NOMO-1 treated with dmso at 0.1 percent for 144 hours (cell line): ENCODE measurements at regions not wholly inside any gene's neighbourhood (a gene's known extent, or its start where the extent isn't known, plus 50 kb on each side); places are given as distances from the start of the nearest gene placed in this dataset.
"Not testable (repeated sequence)": the region's sequence is repeated elsewhere in the genome, so short reads cannot be mapped to it uniquely, and the experiment has no call there.

Experiments
- DNase-seq: peaks from one replicate; lab custom pipeline; 2025; ENCODE audit not compliant: unreplicated experiment; lab: John Stamatoyannopoulos, UW

DNA sequence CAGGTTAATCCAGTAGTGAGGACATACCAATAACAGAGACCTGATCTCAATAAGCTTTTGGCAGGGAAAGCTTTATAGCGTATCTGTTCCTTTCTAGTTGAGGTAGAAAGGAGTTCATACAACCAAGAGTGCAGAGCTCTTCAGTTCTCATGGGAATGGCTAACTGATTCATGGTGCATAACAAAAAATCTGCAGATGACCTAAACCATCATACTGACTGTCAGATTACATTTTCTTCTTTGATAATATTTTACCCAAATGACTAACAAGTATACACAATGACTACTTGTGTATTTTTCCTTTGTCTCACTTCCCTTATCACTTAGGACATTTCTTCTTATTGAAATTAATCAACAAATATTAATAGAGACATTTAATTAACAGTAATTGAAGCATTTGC is 140.0 kb upstream of the SERTAD2 start:
- no peak for DNase-seq

DNA sequence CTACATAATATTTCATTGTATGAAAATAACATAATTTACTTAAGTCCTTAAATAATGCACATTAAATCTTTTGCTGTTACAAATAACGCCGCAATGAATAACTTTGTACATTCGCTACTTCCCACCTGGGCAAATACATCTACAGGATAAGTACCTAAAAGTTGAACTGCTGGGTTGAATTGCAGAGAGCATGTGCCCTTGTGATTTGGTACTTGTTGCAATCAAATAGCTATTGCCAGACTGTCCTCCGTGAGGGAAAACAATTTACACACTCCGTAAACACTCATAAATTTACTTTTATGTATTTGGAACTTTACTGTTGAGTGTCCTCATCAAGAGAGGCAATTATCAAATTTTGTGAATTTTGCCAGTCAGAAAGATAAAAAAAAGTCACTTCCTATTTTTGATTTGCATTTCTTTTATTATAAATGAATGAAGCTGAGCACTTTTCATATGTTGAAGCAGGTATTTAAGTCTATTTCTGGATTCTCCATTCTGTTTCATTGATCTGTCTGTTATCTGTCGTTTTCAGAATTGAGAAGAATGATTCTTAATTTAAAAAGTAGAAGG is 140.8 kb upstream of the SERTAD2 start:
- no peak for DNase-seq

DNA sequence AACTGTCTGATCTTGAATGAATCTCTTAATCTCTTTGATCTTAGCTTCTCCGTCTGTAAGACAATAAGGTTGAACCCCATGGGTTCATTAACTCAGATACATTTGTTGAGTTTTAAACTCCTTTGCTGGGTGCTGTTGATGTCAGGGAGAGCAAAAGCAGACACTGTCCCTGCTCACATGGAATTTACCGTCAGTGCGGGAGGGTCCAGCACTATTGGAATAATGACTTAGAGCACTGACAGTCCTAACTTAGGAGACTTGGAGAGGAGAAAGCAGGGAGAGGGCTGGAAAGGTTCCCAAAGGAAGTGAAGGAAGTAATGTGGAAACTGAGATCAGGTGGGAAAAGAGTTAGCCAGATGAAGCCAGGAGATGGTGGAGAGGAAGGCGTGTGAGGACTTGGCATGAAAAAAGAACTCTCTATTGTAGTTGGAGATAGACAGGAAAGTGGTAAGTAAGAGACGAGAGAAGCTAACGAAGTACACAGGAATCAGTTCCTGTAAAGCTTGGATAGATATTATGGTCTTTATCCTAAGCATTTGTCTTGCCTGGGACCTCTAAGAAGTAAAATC is 141.4 kb upstream of the SERTAD2 start:
- no peak for DNase-seq

DNA sequence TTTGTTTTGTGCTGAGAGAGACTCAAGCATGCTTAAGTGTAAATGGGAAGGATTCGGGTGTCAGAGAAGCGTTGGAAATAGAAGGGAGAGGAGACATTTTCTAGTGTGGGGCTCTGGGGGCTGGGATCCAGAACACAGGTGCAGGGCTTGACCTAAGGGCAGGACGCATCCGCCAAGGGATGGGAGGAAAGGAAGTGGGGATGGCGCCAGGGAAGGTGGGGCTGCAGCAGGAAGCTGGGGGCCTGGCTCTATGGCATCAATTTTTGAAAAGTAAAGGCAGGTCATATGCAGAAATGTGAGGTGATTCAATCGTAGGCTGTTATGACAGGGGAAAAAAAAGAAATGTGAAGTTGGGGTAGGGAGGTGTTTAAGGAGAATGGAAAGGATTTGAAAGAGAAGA is 143.2 kb upstream of the SERTAD2 start:
- DNase-seq: no peak

DNA sequence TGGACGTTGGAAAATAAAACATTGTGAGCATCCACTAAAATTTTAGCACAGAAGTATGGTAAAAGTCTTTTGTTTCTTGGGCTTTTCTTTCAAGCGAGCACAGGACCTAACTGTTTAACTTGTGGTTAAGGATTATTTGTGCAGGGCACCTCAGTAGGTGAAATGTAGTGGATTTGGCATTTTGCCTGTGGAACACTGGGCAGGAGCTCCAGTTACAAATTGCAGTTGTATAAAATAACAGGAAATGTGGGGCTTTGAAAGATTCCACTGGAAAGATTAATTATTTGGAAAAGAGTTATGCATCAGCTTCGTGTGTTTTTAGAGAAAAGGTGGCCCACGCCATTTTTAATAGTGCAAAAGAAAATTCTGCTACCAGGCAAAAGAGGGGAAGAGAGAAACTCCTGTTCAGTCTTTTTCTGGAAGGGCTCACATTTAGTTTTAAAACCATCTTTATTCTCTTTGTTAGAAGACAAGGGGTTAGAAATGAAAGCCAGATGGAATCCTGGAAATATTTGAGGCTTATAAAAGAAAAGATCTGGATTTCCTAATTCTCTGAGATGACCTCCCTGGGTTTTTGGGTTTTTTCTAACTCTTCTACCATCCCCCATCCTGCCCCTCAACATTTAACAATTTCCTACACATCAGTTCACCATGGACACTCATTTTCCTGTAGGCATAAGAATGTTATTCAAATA is 144.3 kb upstream of the SERTAD2 start:
- no peak for DNase-seq

DNA sequence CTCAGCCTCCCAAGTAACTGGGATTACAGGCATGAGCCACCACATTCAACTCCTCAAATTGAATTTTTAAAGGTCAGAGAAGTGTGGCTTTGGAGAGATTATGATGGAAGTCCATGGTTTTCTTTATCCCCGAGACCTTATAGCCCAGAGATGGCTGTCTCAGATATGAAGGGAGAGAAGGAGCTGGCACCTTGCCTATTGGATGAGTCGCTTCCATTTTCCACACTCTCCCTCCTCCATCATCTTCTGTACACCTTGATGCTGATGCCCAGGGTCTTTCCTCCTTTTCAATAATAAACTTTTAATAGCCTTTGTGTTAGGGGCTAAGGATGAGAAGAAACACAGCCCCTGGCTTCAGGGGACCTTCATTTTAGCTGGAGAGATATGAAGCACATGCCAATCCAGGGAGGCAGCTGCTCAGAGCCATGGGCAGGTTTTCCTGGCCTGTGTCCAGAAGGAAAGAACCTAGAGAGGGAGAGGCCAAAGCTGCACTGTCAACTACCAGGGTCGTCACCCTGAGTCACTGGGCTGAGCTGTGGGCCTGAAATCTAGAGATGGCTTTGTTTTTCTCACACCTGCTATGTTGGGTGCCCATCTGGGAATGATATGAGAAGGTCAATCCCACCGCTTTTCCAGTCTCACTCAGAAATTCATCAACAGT is 146.0 kb upstream of the SERTAD2 start:
- DNase-seq: no peak

DNA sequence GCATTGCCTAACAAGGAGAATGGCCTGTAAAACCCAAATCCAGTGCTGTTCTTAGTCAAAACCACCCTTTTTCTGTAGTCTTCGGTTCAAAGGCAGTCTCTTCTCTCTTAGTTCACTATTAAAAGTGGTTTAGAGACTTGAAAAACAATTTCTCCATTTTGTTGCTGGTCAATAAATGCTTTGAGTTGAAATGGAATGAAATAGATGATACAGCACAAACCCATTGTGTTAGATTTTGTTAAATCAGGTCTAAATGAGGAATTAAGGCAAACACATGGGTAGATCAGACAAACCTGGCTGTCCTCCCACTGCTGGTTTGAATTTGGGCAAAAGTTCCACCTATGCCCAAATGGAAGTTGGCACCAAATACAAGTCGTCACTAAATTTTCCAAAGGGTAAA is 150.1 kb upstream of the SERTAD2 start:
- DNase-seq: no peak

DNA sequence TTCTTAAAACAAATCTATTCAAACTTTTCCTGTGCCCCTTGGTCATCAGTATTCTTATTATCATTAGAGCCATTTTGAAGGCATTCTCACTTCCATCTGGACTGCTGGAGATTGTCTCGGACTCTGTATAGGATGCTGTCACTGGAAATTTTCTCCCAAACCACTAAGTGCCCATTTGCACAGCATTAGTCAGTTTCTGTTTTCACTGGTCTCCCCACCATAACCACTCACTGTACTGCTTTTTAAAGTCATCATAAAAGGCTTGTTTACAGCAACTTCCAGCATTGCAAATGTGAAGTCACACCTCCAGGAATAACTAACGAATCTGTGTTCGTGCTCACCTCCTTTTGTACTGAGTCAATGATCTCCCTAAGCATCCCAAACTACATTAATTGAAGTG is 150.9 kb upstream of the SERTAD2 start:
- no peak for DNase-seq

DNA sequence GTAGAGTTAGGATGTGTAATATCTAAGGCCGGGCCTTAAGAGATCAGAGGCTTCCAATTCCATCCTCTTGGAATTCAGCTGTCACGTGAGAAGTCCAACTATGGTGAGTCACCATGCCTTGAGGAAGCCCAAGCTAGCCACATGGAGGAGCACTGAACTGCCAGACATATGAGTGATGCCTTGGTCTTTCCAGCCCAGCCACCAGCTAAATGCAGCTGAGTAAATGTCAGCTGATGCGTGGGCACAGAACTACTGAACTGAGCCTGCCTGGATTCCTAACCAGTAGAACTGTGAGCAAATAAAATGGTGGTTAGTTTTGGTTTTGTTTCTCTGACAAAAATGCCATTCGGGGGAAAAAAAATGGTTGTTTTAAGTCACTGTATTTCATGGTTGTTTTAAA is 153.7 kb upstream of the SERTAD2 start:
- no peak for DNase-seq

DNA sequence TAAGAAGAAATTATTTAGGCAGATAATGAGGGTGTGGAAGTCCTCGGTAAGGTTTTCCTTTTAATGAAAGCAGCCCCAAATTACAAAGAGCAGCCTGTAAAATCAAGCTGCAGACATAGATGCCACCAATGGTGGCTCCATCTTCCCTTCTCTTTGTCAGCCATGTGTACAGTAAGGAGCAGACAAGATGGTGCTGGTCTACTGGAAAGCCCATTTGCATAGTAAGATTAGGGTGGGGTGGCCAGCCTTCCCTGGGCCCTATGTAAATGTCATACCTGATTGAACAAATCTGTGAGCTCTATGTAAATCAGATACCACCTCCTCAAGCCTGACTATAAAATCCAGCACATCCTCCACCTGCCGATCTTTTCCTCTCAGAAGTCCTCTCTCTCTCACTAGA is 154.4 kb upstream of the SERTAD2 start:
- DNase-seq: no peak

DNA sequence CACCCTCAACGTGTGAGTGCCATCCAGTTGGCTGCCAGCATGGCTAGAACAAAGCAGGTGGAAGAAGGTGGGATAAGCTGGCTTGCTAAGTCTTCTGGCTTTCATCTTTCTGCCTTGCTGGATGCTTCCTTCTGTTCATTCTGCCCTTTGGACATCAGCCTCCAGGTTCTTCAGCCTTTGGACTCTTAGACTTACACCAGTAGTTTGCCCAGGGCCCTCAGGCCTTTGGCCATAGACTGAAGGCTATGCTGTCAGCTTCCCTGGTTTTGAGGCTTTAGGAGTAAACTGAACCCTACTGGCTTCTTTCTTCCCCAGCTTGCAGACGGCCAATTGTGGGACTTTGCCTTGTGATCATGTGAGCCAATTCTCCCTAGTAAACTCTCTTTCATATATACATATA is 155.0 kb upstream of the SERTAD2 start:
- no peak for DNase-seq

DNA sequence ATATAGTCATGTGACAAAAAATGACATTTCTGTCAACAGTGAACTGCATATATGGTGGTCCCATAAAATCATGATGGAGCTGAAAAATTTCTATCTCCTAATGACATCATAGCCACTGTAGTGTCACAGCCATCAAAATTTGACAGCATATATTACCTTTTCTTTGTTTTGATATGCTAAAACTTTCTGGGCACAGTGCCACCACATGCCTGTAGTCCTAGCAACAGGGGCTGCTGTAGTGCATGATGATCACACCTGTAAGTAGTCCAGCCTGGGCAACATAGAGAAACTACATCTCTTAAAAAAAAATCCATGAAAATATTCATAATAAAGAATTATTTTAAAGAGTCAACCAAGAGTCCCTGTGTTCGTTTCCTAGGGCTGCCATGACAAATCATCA is 155.5 kb upstream of the SERTAD2 start:
- no peak for DNase-seq

DNA sequence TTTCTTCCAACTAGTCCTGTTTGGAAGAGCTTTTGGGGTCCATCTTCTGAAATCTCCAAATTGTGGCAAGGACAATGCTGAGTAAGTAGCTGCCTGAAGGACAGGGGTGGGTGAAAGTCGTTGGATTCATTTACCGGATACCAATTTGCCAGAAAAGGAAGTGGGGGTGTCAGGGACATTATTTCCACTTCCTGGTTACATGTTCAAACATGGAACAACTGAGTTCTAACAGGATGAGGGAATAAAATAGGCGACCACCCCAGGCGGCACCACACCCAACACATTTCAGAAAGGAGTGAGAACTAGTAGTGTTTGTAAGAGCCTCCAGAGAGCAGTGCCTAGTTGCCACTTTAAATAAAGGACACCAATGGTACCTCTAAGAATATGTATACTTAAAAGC is 158.6 kb upstream of the SERTAD2 start:
- DNase-seq: no peak

DNA sequence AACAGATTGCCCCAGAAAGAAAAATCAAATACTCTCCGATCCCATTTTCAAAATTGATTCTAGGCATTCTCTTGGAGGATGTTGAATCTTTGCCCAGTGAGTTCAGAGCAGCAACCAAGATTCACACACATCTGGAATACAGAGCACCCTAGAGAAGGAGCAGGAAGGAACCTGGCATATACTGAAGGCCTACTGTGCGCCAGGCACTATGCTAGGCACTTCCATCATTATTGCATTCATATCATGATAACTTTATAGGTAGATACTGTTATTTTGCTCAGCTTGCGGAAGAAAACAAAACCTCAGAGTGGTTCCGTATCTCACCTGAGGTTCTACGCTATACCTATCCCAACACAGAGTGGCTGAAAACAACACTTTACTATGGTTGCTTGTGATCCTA is 160.3 kb upstream of the SERTAD2 start:
- no peak for DNase-seq

DNA sequence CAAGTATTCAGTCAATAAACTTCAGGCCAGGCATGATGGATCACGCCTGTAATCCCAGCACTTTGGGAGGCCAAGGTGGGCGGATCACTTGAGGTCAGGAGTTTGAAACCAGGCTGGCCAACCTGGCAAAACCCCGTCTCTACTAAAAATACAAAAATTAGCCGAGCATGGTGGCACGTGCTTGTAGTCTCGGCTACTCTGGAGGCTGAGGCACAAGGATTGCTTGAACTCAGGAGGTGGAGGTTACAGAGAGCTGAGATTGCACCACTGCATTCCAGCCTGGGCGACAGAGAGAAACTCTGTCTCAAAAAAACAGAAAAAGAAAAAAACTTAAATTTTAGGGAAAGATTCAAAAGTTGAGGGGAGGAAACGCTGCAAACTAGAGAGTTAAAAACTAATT is 162.8 kb upstream of the SERTAD2 start:
- DNase-seq: not testable (repeated sequence)

DNA sequence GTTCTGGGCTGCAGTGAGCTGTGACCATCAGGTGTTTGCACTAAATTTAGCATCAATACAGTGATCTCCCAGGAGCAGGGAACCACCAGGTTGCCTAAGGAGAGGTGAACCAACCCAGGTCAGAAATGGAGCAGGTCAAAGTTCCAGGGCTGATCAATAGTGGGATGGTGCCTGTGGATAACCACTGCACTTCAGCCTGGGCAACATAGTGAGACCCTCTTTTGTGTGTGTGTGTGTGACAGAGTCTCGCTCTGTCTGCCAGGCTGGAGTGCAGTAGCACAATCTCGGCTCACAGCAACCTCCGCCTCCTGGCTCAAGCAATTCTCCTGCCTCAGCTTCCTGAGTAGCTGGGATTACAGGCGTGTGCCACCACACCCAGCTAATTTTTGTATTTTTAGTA is 163.7 kb upstream of the SERTAD2 start:
- DNase-seq: no peak

DNA sequence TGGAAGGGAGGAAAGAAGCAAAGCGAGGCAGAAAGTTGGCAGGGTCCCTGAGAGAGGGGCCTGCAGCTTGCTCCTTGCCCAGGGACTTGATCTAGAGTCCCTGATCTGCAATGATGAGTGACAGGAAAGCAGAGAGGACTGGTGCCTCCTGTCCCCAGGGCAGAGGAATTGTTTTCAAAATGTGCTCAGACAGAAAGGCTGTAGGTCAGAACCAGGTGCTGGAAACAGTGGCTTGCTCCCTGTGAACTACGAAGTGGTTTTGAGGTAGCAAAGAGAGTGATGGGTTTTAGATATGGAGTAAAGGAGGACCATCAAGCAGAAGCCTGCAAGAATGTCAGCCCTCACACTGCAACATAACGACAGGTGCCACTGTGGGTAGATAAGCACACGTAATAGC is 164.9 kb upstream of the SERTAD2 start:
- DNase-seq: no peak

DNA sequence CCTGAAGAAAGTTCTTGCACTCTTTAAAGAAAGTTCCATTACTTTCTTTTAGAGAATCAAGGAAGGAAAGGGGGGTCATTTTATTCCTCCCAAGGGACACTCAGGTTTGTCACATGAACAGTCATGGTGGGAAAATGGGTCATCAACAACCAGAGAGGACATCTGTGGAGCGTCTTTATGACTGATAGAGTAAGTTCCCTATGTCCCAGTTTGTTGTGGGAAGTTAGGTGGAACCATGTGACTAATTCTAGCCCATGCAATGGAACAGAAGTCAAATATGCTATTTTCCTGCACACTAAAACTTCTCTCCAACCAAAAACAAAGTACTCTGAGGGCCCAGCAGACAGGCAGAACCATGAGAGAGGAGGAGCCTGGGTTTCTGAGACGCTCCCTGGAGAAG is 165.6 kb upstream of the SERTAD2 start:
- DNase-seq: no peak

DNA sequence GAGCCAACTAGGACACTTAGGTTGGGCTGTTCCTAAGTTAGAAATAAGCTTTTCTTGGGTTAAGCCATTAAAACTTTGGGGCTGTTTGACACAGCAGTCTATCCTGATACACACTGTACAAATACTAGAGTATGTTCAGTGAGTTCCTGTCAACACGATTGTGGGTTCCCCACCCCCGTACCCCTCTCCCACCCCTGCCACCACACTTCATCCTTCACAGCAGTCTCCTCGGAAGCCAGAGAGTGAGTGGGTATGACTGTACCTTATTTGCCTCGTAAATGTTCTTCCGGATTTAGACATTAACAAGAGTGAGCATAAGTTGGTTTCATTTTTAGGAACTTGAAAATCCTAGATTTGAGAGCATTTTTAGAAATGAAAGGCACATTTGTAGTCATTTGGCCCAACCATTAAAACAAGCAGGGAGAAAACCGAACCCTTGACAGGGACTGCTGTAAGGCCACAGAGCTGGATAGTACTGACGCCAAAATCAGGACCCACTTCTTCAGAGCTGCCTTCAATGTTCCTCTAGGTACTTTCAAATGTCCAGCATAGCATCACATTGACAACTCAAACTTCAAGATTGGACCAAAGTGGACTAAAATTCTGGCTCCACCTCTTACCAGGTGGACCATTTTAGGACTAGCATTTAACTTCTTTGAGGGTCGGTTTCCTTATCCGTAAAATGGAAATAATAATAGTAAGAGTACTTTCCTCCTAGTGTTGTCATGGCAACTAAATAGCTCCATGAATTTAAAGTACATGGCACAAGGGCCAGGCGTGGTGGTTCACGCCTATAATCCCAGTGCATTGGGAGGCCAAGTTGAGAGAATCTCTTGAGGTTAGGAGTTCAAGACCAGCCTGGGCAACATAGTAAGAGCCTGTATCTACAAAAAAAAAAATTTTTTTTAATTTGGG is 166.3 kb upstream of the SERTAD2 start:
- no peak for DNase-seq

DNA sequence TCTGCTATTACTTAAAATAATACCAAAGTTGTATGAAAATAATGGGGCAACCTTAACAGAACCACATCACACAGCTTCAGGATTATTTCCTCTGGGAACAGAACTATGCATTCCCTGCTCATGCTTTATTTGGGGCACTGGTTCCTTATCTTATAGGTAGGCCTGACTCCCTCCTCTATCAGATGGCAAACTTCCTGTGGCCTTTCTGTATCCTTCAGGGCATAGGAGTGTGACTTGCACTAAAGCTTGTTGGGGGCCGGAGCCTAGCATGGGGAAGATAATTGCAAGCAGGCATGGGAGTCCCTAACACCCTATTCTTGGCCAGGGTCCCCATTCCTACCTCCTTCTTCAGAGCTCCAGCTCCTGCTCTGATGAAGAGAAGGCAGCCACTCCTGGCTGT is 167.2 kb upstream of the SERTAD2 start:
- no peak for DNase-seq

DNA sequence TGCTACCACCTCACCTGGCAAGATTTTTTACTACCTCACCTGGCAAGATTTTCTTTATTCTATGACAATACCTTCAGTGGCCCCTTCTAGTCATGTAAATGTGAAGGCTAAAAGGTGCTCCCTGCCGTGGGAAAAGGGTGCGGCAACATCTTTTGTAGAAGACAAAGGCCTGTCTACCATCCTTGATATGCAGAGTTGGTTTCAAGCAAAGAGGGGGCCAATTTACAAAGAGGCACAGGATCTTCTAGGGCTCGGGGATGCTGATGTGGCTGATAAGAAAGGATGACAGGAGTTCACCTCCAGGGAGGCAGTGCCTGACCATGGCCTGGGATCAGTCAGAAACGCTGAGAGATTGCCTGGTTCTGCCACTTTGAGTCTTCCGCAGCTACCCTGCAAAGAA is 165.4 kb upstream of the SLC1A4 start:
- no peak for DNase-seq
